COLO668 (cell line): ENCODE measurements at regions not wholly inside any gene's neighbourhood (a gene's known extent, or its start where the extent isn't known, plus 50 kb on each side); places are given as distances from the start of the nearest gene placed in this dataset.
A peak's percentile ranks its signal among the peaks of the same experiment; 100 is the strongest.
"Not testable (repeated sequence)": the region's sequence is repeated elsewhere in the genome, so short reads cannot be mapped to it uniquely, and the experiment has no call there.

Experiments
- DNase-seq: peaks from one replicate; lab custom pipeline; 2025; ENCODE audit not compliant: unreplicated experiment; lab: John Stamatoyannopoulos, UW

GRCh38 chr17:53093391-53093790 lies 729.3 kb upstream of the KIF2B start:
- no peak for DNase-seq

GRCh38 chr17:53092072-53092471 lies 730.7 kb upstream of the KIF2B start:
- DNase-seq = no peak

DNA sequence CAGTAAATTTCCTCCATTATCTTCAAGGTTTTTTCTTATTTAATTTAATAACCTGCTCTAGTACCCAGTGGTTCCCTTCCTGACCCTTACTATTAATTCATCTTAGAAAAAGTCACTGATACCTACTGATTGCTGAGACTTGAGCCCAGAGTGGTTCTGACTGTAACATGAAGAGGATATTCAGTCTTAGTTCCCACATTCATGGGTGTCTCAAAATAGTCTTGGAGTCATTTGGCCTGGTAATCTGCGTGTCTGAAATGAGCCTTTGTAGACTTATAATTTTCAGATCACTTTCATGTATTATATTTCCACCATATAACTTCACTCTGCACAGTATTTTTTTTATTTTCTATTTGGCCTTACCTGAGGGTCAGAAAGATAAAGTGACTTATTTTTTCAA lies 732.0 kb upstream of the KIF2B start:
- no peak for DNase-seq

GRCh38 chr17:53088481-53088880 lies 734.2 kb upstream of the KIF2B start:
- DNase-seq = no peak

GRCh38 chr17:53061446-53061845 lies 761.3 kb upstream of the KIF2B start:
- DNase-seq = no peak

DNA sequence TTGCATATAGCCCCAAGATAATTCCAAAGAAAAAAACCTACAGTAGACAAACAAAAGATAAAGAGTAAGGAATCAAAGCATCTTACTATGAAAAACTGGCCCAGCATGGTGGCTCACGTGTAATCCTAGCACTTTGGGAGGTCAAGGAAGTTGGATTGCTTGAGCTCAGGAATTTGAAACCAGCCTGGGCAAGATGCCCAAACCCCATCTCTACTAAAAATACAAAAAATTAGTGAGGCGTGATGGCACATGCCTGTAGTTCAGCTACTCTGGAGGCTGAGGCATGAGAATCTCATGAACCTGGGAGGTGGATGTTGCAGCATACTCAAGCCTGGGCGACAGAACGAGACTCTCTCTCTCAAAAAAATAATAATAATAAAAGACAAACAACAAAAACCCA lies 764.7 kb upstream of the KIF2B start:
- DNase-seq = no peak

GRCh38 chr17:53046781-53047180 lies 775.9 kb upstream of the KIF2B start:
- no peak for DNase-seq

DNA sequence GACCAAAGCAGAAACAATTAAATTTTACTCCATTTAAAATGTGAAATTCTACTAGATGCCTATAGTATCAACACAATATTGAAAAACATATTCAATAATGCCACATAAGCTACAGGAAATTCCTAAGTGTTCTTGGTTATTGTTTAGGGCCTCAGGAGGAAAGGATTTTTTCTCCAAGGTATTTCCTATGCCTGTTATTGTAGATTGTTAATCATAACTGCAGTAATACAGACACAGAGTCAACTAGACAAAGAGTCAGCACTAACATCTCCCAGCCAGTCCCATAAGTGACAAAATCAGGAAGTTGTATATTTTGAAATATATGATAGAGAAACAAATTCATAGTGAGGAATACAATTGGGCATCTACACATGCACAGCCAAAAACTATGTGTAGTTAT lies 782.7 kb upstream of the KIF2B start:
- DNase-seq = no peak

- DNase-seq = no peak
Measured at GRCh38 chr17:53033297-53033696, 789.4 kb upstream of the KIF2B start.

DNA sequence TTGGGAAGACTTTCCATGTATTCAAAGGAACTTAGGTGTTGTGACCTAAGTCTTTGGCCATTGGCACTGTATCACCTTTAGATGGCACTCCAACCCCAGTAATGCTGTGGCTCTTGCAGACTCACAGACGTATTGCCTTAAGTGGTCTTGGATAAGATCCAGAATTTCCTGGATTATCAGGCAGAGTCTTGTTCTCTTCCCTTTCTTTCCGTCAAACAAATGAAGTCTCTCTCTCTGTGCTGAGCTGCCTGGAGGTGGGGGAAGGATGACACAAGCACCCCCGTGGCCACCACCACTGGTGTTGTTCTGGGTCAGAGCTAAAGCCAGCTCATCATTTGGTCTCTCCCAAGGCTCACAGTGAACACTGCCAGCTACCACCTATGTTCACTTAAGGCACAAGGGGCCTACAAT lies 789.9 kb upstream of the KIF2B start:
- DNase-seq = peak; percentile 29

DNA sequence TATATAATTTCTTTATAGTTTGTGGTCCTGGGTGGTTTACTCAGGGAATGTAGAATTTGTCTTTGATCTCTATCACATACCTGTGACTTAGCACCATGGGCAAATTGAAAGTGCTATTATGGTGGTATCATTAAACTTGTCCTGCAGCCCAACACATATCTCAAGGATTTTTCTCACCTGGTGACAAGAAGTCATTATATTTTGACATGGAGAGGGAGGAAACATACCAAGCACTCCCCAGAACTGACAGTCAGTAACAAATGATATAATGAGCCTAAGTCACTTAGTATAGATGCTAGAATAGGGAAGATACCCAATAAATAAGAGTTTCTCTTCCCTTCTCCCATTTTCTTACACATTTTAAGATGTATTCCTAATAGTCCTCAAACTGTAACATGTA lies 805.5 kb upstream of the KIF2B start:
- DNase-seq = no peak

GRCh38 chr17:53016085-53016484 lies 806.6 kb upstream of the KIF2B start:
- no peak for DNase-seq

GRCh38 chr17:53012364-53012763 lies 810.4 kb upstream of the KIF2B start:
- DNase-seq = no peak

DNA sequence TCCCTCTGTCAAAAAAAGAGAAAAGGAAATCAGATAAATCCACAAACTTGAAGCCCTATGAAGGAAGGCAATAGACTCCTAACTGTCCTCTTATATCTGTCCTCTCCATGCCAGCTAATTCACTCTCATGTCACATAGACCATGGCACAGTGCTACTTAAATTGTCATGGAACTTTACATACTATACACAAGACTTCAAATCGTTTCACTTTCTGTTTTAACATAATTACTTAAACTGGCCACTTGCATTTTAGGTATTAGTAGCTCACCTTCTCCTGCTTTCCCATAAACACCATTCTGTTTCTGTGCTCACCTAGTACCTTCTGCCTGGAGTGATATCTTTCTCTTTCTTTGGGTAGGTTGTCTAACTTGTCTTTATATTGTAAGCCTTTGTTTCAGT lies 816.7 kb upstream of the KIF2B start:
- no peak for DNase-seq

GRCh38 chr17:53004902-53005301 lies 817.8 kb upstream of the KIF2B start:
- no peak for DNase-seq

- no peak for DNase-seq
Measured at GRCh38 chr17:52995881-52996280, 826.8 kb upstream of the KIF2B start.

DNA sequence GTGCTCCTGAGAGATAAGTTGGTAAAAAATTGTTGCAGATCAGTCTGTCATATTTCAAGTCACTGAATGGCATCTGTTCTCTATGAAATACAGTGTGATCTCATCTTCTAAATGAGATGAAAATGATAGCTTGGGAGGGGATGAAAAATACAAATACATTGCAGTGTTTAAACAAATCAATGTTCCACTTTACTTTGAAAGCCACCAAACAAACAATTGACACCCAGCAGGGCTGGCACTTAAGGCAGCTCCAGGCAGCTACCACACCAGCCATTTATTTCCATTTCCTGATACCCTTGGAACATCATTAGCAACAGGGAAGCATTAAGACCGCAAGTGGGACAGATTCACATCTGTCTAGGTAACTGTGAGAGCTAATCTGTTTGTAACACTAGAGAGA lies 827.6 kb upstream of the KIF2B start:
- DNase-seq = peak; percentile 46

- DNase-seq = no peak
Measured at GRCh38 chr17:52986056-52986662, 827.6 kb upstream of the CA10 start.

DNA sequence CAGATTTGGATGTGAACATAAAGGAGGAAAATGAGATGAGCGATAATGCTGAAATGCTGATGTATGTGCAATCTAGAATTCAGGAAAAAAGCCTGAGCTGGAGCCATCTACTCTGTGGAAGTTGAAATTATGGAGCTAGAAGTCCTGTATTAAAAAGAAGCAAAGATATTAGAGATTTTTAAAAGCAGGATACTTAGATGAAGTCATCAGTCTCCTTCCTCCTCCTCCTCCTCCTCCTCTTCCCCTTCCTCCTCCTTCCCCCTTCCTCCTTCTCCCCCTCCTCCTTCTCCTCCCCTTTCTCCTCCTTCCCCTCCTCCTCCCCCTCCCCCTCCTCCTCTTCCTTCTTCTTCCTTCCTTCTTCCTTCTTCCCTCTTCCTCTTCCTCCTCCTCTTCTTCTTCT lies 823.8 kb upstream of the CA10 start:
- no peak for DNase-seq

GRCh38 chr17:52979921-52980320 lies 821.4 kb upstream of the CA10 start:
- no peak for DNase-seq

- no peak for DNase-seq
Measured at GRCh38 chr17:52965856-52966255, 807.3 kb upstream of the CA10 start.

- DNase-seq = not testable (repeated sequence)
Measured at GRCh38 chr17:52961751-52962150, 803.2 kb upstream of the CA10 start.

DNA sequence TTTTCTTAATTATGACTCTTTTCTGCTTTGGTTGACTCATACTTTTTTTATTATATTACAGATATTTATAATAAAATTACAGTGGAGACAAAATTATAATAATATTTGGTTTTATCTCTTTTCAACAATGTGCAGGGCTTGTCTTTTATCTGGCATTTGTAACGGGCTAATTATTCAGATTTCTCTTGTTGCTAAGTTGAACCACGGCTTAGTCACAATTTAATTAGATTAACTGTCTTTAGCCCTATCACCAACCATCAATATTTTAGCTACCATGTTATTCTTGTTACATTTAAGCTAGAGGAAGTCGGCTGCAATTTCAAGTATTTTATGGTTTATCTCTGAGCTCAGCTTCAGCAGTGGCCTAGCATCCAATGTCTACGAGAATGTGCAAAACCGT lies 798.9 kb upstream of the CA10 start:
- DNase-seq = no peak

DNA sequence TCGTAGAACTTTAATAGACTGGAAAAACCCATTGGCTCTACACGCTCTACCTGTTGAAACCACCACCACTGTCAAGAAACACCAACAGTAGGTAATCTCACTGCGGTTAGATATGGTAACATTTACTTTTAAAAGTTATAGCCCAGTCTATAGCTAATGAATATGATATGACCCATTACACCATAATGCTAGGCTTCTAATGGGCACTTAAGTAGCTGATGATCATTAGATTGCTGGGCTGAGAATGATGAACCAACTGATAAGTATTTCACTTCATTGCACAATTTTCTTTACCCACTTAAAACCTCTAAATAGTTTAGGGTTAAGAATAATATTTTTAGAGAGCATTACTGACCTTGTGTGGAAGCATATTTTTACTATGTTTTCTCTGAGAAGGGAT lies 788.9 kb upstream of the CA10 start:
- no peak for DNase-seq
